ENCODE measurements at regions not wholly inside any gene's neighbourhood (a gene's known extent, or its start where the extent isn't known, plus 50 kb on each side); places are given as distances from the start of the nearest gene placed in this dataset.
A peak's percentile ranks its signal among the peaks of the same experiment; 100 is the strongest.

GRCh38 chr1:72650843-72651435 lies 368.6 kb upstream of the NEGR1 start:
- no peaks in the 10 kb centered on the region for H3K4me1 ChIP-seq (ENCODE audit: insufficient read depth)
- no peaks in the 10 kb centered on the region for H3K36me3 ChIP-seq
- TF ChIP-seq EP300 (IDR thresholded peaks at IDR 0.05) (no peak), CTCF (IDR thresholded peaks at IDR 0.05) (no peak), POLR2A (IDR thresholded peaks at IDR 0.05) (no peak)
- no peak overlapping the region for H3K27ac ChIP-seq
- no peak overlapping the region for H3K4me3 ChIP-seq
- DNase-seq, result no peak
- WGBS, 3 donors, result 72 to 87% (median 85%) methylated on average over 5 of the region's 5 CpGs
- H3K27me3 ChIP-seq, result no peaks in the 10 kb centered on the region
- H3K9me3 ChIP-seq, result no peaks in the 10 kb centered on the region
- intact Hi-C loops (cut with DNase I), result no loop called here

DNA sequence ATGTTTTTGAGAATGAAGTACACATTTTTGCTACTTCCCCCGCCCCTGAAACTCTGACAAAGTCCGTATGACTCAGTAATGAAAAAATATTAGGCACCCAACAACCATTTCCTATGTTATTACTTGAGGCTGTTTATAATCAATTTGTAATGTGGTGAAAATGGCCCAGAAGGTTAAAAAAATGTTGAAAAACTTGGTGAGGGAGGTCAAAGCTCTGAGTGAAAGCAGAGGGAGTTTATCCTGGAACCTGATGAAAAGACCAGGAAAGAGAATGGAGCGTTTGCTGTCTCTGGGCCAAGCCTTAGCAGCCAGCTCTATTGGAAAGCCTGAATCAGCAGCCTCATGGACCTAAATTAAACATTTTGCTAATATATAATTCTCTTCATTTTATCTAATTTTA lies 367.7 kb upstream of the NEGR1 start:
- TF ChIP-seq POLR2A (IDR thresholded peaks at IDR 0.05), result no peak
- Histone ChIP-seq H3K27ac (no peak overlapping the region), H3K4me1 (ENCODE audit: insufficient read depth) (no peaks in the 10 kb centered on the region), H3K27me3 (no peaks in the 10 kb centered on the region), H3K9me3 (no peaks in the 10 kb centered on the region), H3K36me3 (no peaks in the 10 kb centered on the region), H3K4me3 (no peak overlapping the region)
- no peak for DNase-seq
- intact Hi-C loops (cut with DNase I), result no loop called here
- WGBS, 3 donors, result 18 to 25% (median 20%) methylated on average over 3 of the region's 3 CpGs

DNA sequence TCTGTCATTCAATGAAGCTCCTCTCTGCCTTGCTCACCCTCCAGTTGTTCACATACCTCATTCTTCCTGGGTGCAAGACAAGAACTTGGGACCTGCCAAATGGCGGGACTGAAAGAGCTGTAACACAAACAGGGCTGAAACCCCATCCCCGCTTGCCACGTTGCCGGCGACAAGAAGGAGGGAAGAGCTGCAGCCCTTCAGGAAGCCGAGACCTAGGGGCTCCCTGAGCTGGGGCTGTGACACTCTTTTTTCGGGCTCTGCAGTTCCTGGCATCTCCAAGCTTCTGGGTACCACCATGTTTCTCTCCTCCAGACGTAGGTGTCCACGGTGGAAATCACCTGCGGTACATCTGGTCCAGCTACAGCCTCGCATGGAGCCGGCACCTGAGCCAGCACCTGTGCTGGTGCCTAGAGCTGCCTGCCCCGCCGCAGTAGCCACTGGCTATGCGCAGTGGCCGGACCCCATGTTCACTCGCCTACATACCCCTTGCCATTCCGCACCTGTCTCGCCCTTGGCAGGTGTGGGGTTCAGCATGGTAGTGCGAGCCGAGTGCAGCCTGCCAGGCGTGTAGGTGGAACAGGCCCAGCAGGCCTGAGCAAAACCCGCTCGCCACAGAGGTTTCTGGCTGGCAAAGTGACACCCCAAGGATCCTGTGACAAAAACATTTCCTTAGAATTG lies 367.0 kb upstream of the NEGR1 start:
- 90 to 92% (median 91%) methylated on average over 24 of the region's 24 CpGs for WGBS, 3 donors
- DNase-seq, result peak in 1 of 5 donors; percentile 7
- intact Hi-C loops (cut with DNase I), result no loop called here
- no peaks in the 10 kb centered on the region for H3K27me3 ChIP-seq
- no peaks in the 10 kb centered on the region for H3K36me3 ChIP-seq
- H3K4me1 ChIP-seq (ENCODE audit: insufficient read depth), result no peaks in the 10 kb centered on the region
- no peak overlapping the region for H3K27ac ChIP-seq
- H3K9me3 ChIP-seq, result no peaks in the 10 kb centered on the region
- H3K4me3 ChIP-seq, result no peak overlapping the region
- no peak for TF ChIP-seq POLR2A (IDR thresholded peaks at IDR 0.05)
- TF ChIP-seq CTCF (IDR thresholded peaks at IDR 0.05), result no peak
- TF ChIP-seq EP300 (IDR thresholded peaks at IDR 0.05), result no peak

- peak in 1 of 5 donors; percentile 9 for DNase-seq
- WGBS, 3 donors, result 72 to 92% (median 72%) methylated on average over 5 of the region's 5 CpGs
- intact Hi-C loops (cut with DNase I), result no loop called here
- H3K36me3 ChIP-seq, result no peaks in the 10 kb centered on the region
- TF ChIP-seq CTCF (IDR thresholded peaks at IDR 0.05), result no peak
- no peak for TF ChIP-seq POLR2A (IDR thresholded peaks at IDR 0.05)
- no peak for TF ChIP-seq EP300 (IDR thresholded peaks at IDR 0.05)
- no peaks in the 10 kb centered on the region for H3K27me3 ChIP-seq
- no peak overlapping the region for H3K4me3 ChIP-seq
- no peaks in the 10 kb centered on the region for H3K9me3 ChIP-seq
- H3K27ac ChIP-seq, result no peak overlapping the region
- no peaks in the 10 kb centered on the region for H3K4me1 ChIP-seq (ENCODE audit: insufficient read depth)
These were observed 366.1 kb upstream of the NEGR1 start for GRCh38 chr1:72648465-72648864.

GRCh38 chr1:72643142-72643541 lies 360.8 kb upstream of the NEGR1 start:
- no peaks in the 10 kb centered on the region for H3K4me1 ChIP-seq (ENCODE audit: insufficient read depth)
- no peak overlapping the region for H3K27ac ChIP-seq
- no peaks in the 10 kb centered on the region for H3K9me3 ChIP-seq
- no peak overlapping the region for H3K4me3 ChIP-seq
- 88 to 91% (median 91%) methylated on average over 2 of the region's 2 CpGs for WGBS, 3 donors
- intact Hi-C loops (cut with DNase I), result no loop called here
- no peak for DNase-seq
- no peaks in the 10 kb centered on the region for H3K36me3 ChIP-seq
- TF ChIP-seq POLR2A (IDR thresholded peaks at IDR 0.05) (no peak), EP300 (IDR thresholded peaks at IDR 0.05) (no peak), CTCF (IDR thresholded peaks at IDR 0.05) (no peak)
- no peaks in the 10 kb centered on the region for H3K27me3 ChIP-seq

Measured in ovary (tissue), 7 donors.